T-helper 17 cell (primary cell): ENCODE measurements at regions not wholly inside any gene's neighbourhood (a gene's known extent, or its start where the extent isn't known, plus 50 kb on each side); places are given as distances from the start of the nearest gene placed in this dataset.

Experiments used
- ATAC-seq: fragments of 150-1000 bp; cut with Tn5 transposase; 2 replicates; pipeline ENCODE4 v1.10.0; 2021; ENCODE audit warnings: mild to moderate bottlenecking, moderate library complexity
- DNase-seq, 3 donors: peaks; one replicate each; pipeline versions ENCODE4 v3.0.0 to v3.0.0-alpha.2; 2020 to 2021
- H3K9me3 ChIP-seq: one replicate; pipeline ENCODE4 v1.7.0; 2013; ENCODE audit warnings: low read length, mild to moderate bottlenecking; ENCODE audit not compliant: control insufficient read depth, poor library complexity, severe bottlenecking
- H3K27ac Mint-ChIP-seq: one replicate; pipeline ENCODE4 v1.8.0; 2022; ENCODE audit warnings: mild to moderate bottlenecking, moderate library complexity, mixed read lengths
- H3K27me3 Mint-ChIP-seq: one replicate; pipeline ENCODE4 v1.8.0; 2022; ENCODE audit warnings: mixed read lengths
- H3K36me3 Mint-ChIP-seq: one replicate; pipeline ENCODE4 v1.8.0; 2022; ENCODE audit warnings: low read depth, mixed read lengths
- H3K4me1 Mint-ChIP-seq: one replicate; pipeline ENCODE4 v1.8.0; 2022; ENCODE audit warnings: mild to moderate bottlenecking, mixed read lengths
- H3K4me3 Mint-ChIP-seq: one replicate; pipeline ENCODE4 v1.8.0; 2022; ENCODE audit warnings: mild to moderate bottlenecking, moderate library complexity, mixed read lengths

GRCh38 chr9:78857373-78858225, 560.7 kb downstream of the PSAT1 start:
- ATAC-seq = no peak
- Mint-ChIP-seq H3K27me3 (no peaks in the 10 kb centered on the region), H3K27ac (no peak overlapping the region), H3K4me1 (no peaks in the 10 kb centered on the region), H3K4me3 (no peak overlapping the region), H3K36me3 (no peaks in the 10 kb centered on the region)
- no peak for DNase-seq
- H3K9me3 ChIP-seq = no peaks in the 10 kb centered on the region

- Mint-ChIP-seq H3K4me1 (no peaks in the 10 kb centered on the region), H3K27me3 (no peaks in the 10 kb centered on the region), H3K4me3 (no peak overlapping the region), H3K27ac (no peak overlapping the region), H3K36me3 (no peaks in the 10 kb centered on the region)
- no peak for DNase-seq
- ATAC-seq = no peak
- H3K9me3 ChIP-seq = no peaks in the 10 kb centered on the region
Measured at GRCh38 chr9:78858266-78858665, 561.3 kb downstream of the PSAT1 start.

DNA sequence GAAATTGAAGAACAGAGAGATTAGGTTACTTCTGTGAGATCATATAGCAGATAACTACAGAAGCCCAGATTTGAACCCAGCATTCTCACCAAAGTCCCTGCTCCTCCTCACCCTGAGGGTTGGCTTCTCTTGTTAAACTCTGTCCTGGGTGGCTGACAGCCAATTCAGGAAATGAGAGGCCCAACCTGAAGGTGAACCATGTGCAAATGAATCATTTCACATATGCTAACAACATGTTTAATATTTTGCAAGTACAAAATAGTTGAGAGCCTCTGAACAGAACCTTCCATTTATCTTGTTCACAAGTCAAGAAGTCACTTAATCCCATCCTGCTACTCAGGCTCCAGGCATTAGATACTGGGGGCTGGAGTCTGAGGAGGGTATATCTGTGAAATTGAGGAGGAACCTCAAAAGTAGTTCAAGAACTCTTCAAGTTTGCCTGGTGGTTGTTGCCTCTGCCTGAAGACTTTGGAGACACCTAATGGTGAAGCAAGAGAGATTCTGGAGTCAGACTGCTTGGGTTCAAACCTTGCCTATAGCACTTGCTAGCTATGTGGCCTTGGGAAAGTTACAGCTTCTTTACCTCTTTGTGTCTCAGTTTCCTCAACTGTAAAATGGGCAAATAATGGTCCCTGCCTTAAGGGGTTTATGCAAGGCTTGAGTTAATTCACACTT, 564.0 kb downstream of the PSAT1 start:
- no peaks in the 10 kb centered on the region for H3K36me3 Mint-ChIP-seq

GRCh38 chr9:78863531-78863930, 566.6 kb downstream of the PSAT1 start:
- H3K4me3 Mint-ChIP-seq = no peak overlapping the region
- no peak for ATAC-seq
- no peaks in the 10 kb centered on the region for H3K36me3 Mint-ChIP-seq

More for the DNA sequence above, 564.0 kb downstream of the PSAT1 start:
- DNase-seq = no peak
- H3K27ac Mint-ChIP-seq = no peak overlapping the region
- no peak for ATAC-seq
- H3K4me3 Mint-ChIP-seq = no peak overlapping the region
- H3K4me1 Mint-ChIP-seq = no peaks in the 10 kb centered on the region
- no peaks in the 10 kb centered on the region for H3K9me3 ChIP-seq
- no peaks in the 10 kb centered on the region for H3K27me3 Mint-ChIP-seq

DNA sequence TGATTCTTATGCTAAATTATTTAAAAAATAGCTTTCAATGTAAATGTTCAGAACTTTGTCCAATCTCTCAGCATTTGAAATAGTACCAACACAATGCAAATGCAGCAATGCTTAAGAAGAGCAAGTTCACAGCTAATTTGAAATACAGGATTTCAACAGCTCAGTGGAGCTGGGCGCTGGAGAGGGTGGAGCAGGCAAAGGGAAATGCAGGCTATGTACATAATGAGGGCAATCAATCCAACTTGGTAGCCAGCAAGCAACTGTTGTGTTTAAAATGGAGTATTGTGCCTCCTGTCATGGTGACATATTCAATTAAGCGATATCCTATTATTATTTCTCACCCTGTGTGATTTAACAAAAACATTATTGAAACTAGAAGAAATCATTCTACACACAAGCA, 568.8 kb downstream of the PSAT1 start:
- Mint-ChIP-seq H3K4me1 (no peaks in the 10 kb centered on the region), H3K4me3 (no peak overlapping the region), H3K27ac (no peak overlapping the region), H3K27me3 (no peaks in the 10 kb centered on the region), H3K36me3 (no peaks in the 10 kb centered on the region)
- ATAC-seq = no peak
- no peak for DNase-seq
- H3K9me3 ChIP-seq = no peaks in the 10 kb centered on the region

More at GRCh38 chr9:78863531-78863930, 566.6 kb downstream of the PSAT1 start:
- no peaks in the 10 kb centered on the region for H3K27me3 Mint-ChIP-seq
- H3K9me3 ChIP-seq = no peaks in the 10 kb centered on the region
- H3K27ac Mint-ChIP-seq = no peak overlapping the region
- DNase-seq = no peak
- H3K4me1 Mint-ChIP-seq = no peaks in the 10 kb centered on the region

GRCh38 chr9:78866207-78867132, 569.5 kb downstream of the PSAT1 start:
- Mint-ChIP-seq H3K36me3 (no peaks in the 10 kb centered on the region), H3K27me3 (no peaks in the 10 kb centered on the region), H3K4me3 (no peak overlapping the region), H3K4me1 (no peaks in the 10 kb centered on the region), H3K27ac (no peak overlapping the region)
- ATAC-seq (no peak), DNase-seq (no peak)
- H3K9me3 ChIP-seq = no peaks in the 10 kb centered on the region

DNA sequence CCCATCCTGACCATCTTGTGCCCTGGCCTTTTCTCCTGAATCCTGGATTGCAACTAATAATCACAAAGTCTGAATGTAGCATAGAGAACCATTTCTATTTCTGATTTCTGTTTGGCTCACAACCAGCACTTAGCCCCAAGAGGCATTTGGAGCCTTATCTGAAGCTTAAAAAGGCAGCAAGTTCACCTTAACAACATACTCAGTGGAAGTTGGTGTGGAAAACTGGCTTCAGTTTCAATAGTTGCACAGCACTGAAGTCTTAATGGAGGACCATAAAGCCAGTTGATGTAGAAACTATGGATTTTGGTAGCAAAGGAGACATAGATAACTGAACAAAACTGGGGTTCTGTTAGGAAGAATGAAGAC, 574.1 kb downstream of the PSAT1 start:
- no peak overlapping the region for H3K27ac Mint-ChIP-seq
- DNase-seq (no peak), ATAC-seq (no peak)

GRCh38 chr9:78871452-78872331, 574.8 kb downstream of the PSAT1 start:
- ATAC-seq (no peak), DNase-seq (no peak)
- H3K9me3 ChIP-seq = no peaks in the 10 kb centered on the region
- Mint-ChIP-seq H3K4me1 (no peaks in the 10 kb centered on the region), H3K4me3 (no peak overlapping the region), H3K36me3 (no peaks in the 10 kb centered on the region), H3K27me3 (no peaks in the 10 kb centered on the region), H3K27ac (no peak overlapping the region)

More for the DNA sequence above, 574.1 kb downstream of the PSAT1 start:
- Mint-ChIP-seq H3K4me1 (no peaks in the 10 kb centered on the region), H3K27me3 (no peaks in the 10 kb centered on the region), H3K4me3 (no peak overlapping the region), H3K36me3 (no peaks in the 10 kb centered on the region)
- H3K9me3 ChIP-seq = no peaks in the 10 kb centered on the region

DNA sequence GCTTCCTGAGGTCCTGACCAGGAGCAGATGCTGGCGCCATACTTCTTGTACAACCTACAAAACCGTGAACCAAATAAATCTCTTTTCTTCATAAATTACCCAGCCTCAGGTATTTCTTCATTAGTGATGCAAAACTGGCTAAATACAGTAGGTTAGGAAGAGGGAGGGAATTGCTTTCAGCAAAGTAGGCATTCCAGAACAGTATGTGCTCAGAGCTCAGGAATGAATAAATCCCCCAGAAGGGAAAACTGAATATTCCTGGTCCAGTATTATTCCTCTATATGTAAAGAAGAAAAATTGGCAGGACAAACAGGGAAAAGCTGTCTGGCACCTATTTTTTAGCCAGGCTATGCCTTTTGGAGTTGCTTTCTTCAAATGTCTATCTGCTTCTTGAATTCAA, 577.1 kb downstream of the PSAT1 start:
- Mint-ChIP-seq H3K4me1 (no peaks in the 10 kb centered on the region), H3K27ac (no peak overlapping the region), H3K36me3 (no peaks in the 10 kb centered on the region), H3K27me3 (no peaks in the 10 kb centered on the region), H3K4me3 (no peak overlapping the region)
- ATAC-seq (no peak), DNase-seq (no peak)
- H3K9me3 ChIP-seq = no peaks in the 10 kb centered on the region

DNA sequence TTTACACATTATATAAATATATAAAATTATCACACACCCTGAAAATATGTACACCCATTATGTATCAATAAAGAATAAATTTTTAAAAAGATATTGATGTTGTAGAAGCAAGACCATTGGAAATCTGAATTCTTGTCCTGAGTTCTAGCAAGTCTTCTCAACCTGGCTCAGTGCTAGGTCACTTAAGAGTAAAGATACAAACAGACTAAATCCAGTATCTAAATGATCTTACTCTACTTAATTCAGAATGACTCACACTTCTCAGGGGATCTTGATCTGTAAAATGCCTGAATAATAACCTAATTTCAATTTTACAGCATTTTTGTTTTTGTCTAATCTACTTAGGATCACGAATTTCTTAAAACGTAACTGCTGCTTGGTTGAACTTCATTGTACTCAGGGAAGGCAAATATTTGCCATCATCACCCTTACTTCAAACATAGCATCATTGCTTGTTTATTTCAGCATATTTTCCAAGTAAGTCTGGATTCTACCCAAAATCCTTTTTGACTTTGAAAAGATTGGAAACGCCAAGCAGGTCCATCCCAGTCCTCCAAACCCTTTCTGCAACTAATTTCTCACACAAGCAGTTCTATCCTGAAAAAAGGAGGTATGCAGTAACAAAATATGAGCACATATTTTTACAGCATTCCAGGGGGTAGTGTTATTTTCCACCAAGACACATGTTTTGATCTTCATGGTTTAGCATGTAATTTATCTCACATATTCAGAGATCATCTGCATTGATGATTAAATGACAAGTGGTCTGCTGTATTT, 582.6 kb downstream of the PSAT1 start:
- ATAC-seq = no peak
- Mint-ChIP-seq H3K36me3 (no peaks in the 10 kb centered on the region), H3K27me3 (no peaks in the 10 kb centered on the region), H3K27ac (no peak overlapping the region), H3K4me3 (no peak overlapping the region), H3K4me1 (no peaks in the 10 kb centered on the region)
- DNase-seq = no peak
- no peaks in the 10 kb centered on the region for H3K9me3 ChIP-seq

GRCh38 chr9:78881295-78881694, 584.4 kb downstream of the PSAT1 start:
- Mint-ChIP-seq H3K36me3 (no peaks in the 10 kb centered on the region), H3K27ac (no peak overlapping the region), H3K4me1 (no peaks in the 10 kb centered on the region), H3K27me3 (no peaks in the 10 kb centered on the region), H3K4me3 (no peak overlapping the region)
- no peak for ATAC-seq
- no peaks in the 10 kb centered on the region for H3K9me3 ChIP-seq
- no peak for DNase-seq

GRCh38 chr9:78882481-78882880, 585.6 kb downstream of the PSAT1 start:
- H3K4me1 Mint-ChIP-seq = no peaks in the 10 kb centered on the region
- no peak for ATAC-seq
- no peak overlapping the region for H3K27ac Mint-ChIP-seq
- no peaks in the 10 kb centered on the region for H3K36me3 Mint-ChIP-seq
- no peak for DNase-seq
- H3K27me3 Mint-ChIP-seq = no peaks in the 10 kb centered on the region
- H3K9me3 ChIP-seq = no peaks in the 10 kb centered on the region
- H3K4me3 Mint-ChIP-seq = no peak overlapping the region
